GM13977 (cell line): ENCODE measurements at regions not wholly inside any gene's neighbourhood (a gene's known extent, or its start where the extent isn't known, plus 50 kb on each side); places are given as distances from the start of the nearest gene placed in this dataset.
A peak's percentile ranks its signal among the peaks of the same experiment; 100 is the strongest.

ENCODE experiments used
- DNase-seq: peaks from one replicate; pipeline ENCODE4 v3.0.0; 2012; ENCODE audit warnings: low spot score
- in situ Hi-C: fragments of 300-500 bp; cut with MboI; formaldehyde crosslinking; loops from one replicate; pipeline ENCODE4 v1.12.0; 2022; ENCODE audit warnings: low sequenced_read_pairs, low pct_unique_long_range_greater_than_20kb, mixed read lengths, inconsistent platforms; ENCODE audit not compliant: unreplicated experiment
- TF ChIP-seq, protein P1 (sequence below): IDR thresholded peaks from 2 replicates; pipeline ENCODE4 v1.5.1; 2012; ENCODE audit warnings: mild to moderate bottlenecking, control low read depth; ENCODE audit not compliant: insufficient read depth; ENCODE audit errors: extremely low read depth, missing control alignments

DNA sequence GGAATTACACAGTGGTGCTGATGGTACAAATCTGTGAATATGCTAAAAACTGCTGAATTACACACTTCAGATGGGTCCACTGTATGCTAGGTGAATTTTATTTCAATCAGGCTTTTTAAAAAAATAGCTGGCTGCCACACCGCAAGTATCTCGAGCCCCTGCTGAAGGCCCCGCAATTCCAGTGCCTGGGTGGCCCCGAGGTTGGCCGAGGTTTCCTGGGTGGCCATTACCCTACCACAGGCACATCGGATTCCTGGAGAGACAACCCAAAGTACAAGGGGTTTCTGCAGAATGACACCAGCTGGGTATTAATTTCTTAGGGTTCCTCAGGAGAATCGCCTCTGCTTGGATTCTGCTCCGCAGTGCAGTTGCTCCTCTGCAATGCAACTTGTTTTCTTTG is 127.8 kb downstream of the C16orf95 start:
- in situ Hi-C loops, result no loop called here
- TF ChIP-seq, protein P1, sequence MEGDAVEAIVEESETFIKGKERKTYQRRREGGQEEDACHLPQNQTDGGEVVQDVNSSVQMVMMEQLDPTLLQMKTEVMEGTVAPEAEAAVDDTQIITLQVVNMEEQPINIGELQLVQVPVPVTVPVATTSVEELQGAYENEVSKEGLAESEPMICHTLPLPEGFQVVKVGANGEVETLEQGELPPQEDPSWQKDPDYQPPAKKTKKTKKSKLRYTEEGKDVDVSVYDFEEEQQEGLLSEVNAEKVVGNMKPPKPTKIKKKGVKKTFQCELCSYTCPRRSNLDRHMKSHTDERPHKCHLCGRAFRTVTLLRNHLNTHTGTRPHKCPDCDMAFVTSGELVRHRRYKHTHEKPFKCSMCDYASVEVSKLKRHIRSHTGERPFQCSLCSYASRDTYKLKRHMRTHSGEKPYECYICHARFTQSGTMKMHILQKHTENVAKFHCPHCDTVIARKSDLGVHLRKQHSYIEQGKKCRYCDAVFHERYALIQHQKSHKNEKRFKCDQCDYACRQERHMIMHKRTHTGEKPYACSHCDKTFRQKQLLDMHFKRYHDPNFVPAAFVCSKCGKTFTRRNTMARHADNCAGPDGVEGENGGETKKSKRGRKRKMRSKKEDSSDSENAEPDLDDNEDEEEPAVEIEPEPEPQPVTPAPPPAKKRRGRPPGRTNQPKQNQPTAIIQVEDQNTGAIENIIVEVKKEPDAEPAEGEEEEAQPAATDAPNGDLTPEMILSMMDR, result no peak

DNA sequence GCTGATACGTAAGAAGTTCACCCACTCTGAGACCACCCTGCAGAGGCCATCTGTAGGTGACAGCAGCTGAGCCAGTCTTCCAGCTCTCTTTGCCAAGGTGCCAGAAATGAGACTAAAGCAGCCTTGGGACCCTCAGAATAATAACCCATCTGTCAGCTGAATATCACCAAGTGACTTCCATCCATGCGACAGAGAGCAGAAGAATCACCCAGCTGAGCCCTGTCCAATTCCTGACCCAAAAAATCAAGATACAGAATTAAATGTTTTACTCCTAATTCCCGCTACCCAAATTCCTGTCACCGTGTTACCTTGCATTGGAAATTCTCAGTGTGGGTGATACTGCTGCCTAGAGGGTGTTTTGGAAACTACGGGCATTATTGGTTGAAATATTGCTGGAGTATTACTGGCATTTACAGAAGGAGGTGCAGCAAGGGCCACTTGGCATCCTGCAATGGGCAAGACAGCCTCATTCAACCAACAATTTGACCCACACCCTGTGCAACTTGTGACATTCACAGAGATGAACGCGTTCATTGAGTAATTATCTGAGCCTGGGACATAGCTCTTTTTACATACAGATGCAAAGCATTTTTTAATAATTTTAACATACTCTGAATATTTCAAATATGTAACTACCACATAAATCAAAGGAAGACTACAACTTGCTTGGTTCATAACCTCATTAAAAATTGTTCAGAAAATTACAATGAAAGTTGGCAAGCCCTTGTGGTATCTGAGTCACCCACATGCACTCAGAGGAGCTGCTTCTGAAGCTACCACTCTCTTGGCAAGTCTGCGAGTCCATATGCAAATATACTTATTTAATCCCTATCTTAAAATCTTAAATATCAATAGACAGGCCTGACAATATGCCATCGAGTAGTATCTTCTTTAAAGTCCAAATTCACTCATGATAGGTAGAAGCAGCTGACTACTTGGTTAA is 126.6 kb downstream of the C16orf95 start:
- TF ChIP-seq, protein P1, result peak; percentile 2
- in situ Hi-C loops, result no loop called here
- DNase-seq, result no peak

More for the DNA sequence above, 127.8 kb downstream of the C16orf95 start:
- no peak for DNase-seq

DNA sequence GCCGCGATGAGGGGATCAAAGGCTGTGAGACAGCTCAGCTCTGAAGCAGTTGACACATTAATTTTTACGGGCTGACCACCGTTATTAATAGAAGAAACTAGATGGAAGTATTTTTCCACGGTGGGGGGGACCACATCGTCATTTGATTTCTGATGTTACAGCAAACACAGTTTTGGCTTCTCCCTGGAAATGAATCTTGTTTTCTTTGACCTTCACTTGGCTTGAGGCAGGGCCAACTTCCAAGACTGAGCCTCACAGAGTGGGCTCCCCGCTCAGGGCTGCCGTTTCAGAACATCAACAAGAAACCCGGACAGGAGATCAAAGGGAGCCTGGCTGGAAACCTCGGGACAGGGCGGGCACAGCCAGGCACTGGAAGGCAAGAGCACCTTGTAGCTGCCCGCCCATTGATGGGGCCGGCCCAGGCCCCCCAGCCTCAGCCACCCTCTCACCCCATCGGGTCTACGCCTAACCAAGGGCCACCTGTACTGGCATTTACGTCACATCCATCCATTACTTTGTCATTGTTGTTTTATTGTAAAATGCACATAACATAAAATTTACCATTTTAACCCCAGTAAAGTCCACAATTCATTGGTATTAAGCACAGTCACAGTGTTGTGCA is 124.6 kb downstream of the C16orf95 start:
- in situ Hi-C loops, result no loop called here
- TF ChIP-seq, protein P1, result no peak
- no peak for DNase-seq

DNA sequence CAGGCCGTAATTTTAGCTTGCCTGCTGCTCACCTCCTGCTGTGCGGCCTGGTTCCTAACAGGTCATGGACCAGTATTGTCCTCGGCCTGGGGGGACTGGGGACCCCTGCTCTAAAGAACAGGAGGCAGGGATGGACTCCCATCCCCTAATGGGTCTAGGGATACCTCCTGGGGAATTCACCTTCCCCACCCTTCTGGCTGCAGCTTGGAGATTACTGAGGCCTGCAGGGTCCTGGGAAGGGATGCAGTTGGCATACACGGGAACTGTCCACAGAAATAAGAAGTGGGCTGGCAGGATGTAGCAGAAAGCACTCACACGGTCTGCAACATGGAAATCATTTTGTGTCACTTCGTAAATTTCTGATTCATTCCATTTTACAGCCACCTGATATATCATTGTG is 123.0 kb downstream of the C16orf95 start:
- in situ Hi-C loops, result no loop called here
- TF ChIP-seq, protein P1, result no peak
- no peak for DNase-seq

DNA sequence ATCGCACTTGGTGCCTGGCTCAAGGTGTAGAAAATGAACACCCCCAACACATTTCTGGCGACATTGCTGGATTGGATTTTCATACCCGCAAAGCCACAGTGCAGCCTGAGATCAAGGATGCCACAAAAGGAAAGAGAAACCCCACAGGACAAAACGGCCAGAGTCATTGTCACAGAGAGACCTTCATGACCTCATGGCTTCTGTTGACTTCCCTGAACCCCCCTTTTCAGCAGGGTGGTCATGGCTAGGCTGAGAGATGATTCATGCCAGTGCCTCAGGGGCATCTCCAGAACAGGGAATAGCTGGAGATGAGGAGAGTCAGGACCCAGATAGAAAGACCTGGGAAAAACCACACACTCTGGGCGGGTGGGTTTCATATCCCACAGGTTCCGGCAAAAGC is 122.0 kb downstream of the C16orf95 start:
- in situ Hi-C loops, result no loop called here
- TF ChIP-seq, protein P1, result no peak
- no peak for DNase-seq

DNA sequence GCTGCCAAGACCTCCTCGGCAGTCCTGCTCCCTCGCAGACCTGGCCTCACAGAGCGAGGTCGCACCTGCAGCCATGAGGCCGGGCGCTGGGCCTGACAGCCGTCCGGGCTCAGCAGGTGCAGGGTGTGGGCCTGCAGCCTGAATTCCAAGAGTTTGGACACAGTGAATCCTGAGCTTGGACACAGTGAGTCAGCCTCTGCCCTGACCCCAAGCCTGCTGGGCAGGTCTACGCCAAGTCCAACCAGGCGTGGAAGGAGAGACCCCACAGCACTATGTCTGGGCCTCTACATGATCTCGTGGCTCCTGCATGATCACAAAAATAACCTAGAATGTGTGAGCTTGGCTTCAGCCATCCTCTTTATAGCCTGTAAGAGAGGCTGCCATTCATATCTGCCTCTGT is 121.0 kb downstream of the C16orf95 start:
- DNase-seq, result no peak
- in situ Hi-C loops, result no loop called here
- TF ChIP-seq, protein P1, result no peak
